ENCODE measurements at regions not wholly inside any gene's neighbourhood (a gene's known extent, or its start where the extent isn't known, plus 50 kb on each side); places are given as distances from the start of the nearest gene placed in this dataset.
"Not testable (repeated sequence)": the region's sequence is repeated elsewhere in the genome, so short reads cannot be mapped to it uniquely, and the experiment has no call there.

DNA sequence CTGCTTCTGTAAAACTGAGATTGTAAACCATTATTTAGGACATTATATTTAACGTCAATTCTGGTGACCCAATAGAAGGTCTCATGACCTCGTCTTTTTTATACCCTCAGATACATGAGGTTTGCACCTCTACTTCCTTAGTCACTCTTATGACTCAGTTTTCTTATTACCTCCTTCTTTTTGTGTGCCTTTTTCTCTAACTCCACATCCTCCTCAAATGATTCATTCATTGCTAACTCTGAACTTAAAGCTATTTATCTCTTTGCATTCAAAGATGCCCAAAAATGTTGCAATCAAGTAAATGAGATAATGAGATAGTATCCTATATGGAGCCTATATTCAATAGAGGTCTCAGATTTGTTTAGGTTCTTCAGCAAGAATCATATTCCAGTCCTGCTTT lies 121.0 kb upstream of the KYNU start:
- DNase-seq = no peak

DNA sequence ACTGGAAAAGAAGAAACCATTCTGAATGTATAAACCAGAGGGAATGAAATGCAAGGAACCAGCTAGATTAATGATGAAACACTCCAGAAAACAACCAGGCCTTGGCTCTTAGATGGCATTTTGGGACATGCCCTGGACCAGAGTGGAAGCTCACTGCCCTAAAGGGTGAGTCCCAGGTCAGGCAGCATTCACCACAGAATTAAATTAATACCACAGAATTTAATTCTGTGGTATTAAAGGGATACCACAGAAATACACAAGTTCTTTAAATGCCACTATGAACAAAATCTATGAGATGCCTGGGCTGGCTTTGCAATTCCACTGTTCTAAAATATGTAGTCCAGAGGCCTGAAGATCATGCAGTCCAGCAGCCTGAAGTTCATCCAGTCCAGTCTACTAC lies 122.3 kb upstream of the KYNU start:
- DNase-seq = no peak

DNA sequence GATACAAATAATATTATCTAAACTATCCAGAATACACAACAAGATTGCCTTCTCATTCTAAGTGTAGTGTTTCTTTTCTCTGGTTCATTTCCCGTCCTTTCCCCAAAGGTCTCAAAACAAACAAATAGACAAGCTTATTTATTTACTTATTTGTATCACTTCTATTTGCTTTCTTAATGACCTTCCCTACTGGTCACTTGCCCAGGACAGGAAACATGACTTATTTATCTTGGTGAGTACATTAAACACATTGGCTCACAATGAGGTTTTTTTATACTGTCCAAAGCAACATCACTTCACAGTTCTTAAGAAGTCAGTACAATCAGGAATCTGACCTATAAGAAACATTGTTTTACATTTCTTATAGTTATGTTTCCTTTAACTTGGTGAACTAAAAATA lies 123.3 kb upstream of the KYNU start:
- DNase-seq = no peak

DNA sequence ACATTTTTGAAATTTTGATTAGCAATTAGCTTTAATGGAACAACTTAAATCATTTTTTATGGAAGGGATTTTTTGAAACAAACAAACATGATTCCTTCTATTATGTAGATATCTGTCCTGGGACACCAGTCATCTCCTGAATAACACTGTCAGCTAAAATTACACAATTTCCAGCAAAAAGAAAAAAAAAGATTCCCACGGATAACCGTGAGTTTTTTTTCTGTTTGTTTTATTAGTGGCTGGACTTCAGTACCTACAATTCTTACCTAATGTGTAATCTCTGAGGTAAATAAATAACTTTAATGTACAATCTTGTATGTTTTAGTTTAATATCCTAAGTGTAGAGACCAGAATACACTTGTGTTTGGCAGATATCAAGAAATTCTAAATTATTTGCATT lies 126.6 kb upstream of the KYNU start:
- DNase-seq = no peak

DNA sequence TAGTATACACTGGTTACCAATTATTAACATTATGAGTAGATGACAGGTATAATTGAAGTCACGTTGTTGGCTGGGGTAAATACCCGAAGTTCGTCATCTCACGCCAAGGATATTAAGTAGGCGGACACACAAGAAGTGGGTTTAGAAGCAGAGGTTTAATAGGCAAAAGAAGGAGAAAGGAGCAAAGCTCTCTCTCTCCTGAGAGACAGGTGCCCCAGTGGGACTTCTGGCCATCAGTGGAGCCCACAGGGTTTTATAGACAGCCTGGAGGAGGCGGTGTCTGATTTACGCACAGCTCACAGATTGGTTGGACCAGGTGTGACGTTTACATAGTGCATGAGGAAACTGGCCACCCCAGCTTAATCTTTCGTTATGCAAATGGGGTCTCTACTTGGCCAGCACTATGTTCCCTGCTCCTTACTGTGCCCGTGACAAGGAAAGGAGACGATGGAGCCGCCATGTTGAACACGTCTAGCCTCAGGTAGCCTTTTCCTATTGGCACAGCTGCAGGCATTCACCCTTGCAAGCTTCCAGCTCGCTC lies 128.8 kb upstream of the KYNU start:
- DNase-seq = no peak

DNA sequence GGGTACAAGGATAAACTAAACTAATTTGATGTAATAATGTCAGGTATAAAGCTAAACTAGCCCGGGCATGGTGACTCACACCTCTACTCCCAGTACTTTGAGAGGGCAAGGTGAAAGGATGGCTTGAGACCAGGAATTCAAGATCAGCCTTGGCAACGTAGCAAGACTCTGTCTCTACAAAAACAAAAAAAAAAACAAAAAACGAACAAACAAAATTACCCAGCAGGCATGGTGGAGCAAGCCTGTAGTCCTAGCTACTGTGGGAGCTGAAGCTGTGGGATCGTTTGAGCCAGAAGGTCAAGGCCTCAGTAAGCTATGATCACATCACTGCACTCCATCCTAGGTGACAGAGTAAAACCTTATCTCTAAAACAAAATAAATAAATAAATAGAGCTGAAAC lies 131.8 kb upstream of the KYNU start:
- no peak for DNase-seq

DNA sequence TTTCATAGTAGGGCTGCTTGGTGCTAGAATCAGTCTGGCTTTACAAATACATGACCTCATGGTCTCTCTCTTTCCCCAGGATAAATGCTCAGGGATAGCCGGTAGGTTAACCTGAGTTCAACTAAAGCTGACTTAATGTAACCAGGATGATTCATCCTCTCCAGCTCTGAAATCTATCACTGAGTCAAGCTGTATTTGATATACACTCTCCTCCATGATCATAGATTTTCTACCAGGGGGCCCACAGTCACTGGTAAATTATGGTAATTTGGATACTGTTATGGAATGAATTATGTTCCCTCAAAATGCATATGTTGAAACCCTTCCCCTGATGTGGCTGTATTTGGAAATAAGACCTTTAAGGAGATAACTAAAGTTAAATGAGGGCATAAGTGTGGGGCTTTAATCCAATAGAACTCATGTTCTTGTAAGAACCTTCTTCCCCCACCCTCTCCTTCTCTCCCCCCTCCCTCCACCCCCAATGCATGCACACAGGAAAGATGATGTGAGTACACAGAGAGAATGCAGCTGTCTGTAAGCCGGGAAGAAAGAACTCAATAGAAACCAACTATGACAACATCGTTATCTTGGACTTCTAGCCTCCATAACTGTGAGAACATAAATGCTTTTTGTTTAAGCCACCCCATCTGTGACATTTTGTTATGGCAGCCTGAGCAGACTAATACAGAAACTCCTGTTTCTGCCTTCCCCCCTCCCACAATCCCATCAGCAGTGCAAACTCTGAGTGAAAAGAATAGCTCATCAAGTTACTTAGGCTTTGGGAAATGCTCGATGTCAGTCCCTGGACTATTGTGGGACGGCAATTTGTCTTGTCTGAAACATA lies 134.9 kb upstream of the KYNU start:
- DNase-seq = peak; percentile 2 to 47

DNA sequence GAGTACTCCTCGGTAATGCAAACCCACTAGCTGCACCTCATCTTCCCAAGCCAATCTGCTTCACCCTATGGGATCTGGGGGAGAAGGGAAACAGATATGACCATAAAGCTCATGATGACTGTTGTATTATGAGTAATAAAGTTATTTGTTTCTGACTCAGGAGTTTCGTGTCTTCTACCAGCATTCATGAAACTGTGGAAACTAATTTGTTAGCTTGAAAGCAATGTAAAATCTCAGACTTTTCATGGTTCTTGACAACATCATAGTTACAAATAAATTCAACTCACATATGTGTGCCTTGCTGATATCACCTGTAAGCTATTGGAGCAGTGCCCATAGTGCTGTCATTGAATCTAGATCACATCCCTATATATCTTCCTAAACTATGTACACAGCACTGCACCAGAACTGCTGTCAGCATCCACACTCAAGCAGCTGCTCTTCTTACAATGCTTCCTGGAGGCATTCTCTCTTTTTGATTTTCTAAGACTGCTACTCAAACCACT lies 135.6 kb upstream of the KYNU start:
- no peak for DNase-seq

DNA sequence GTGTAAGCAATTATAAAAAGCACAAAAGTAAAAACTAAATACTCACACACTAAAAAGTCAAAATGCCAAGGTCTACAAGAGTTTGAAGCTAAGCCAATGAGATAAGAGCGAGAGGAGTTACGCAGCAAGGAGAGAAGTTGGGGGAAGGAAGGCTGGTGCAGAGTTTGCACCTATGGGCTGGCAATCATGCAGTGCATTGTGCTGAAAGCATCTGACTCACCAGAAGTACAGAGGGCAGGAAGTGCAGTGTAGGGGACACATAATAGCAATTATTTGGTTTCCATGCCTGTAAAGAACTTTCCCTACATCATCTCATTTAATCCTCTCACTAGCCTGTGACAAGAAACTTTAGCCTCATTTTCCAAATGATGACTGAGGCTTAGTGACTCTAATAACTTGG lies 142.7 kb upstream of the KYNU start:
- DNase-seq = no peak

DNA sequence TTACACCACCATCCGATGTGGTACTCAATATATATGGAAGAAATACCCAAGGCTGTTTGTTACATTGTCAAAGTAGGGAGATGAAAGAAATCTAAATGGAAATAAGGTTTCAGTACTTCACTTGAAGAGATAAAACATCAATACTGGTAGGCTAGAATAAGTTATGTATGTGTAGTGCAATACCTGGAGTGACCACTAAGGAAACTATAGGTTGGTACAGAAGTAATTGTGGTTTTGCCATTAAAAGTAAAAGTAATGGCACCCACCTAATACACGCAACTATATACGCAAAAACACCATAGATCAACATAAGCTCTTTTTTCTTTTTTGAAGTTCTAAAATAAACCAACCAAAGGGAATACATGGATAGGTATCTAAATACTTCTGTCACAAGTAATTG lies 143.2 kb upstream of the KYNU start:
- no peak for DNase-seq

DNA sequence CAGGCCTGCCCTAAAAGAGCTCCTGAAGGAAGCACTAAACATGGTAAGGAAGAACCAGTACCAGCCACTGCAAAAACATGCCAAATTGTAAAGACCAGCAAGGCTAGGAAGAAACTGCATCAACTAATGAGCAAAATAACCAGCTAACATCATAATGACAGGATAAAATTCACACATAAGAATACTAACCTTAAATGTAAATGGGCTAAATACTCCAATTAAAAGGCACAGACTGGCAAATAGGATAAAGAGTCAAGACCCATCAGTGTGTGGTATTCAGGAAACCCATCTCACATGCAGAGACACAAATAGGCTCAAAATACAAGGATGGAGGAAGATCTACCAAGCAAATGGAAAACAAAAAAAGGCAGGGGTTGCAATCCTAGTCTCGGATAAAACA lies 147.7 kb upstream of the KYNU start:
- DNase-seq = not testable (repeated sequence)

DNA sequence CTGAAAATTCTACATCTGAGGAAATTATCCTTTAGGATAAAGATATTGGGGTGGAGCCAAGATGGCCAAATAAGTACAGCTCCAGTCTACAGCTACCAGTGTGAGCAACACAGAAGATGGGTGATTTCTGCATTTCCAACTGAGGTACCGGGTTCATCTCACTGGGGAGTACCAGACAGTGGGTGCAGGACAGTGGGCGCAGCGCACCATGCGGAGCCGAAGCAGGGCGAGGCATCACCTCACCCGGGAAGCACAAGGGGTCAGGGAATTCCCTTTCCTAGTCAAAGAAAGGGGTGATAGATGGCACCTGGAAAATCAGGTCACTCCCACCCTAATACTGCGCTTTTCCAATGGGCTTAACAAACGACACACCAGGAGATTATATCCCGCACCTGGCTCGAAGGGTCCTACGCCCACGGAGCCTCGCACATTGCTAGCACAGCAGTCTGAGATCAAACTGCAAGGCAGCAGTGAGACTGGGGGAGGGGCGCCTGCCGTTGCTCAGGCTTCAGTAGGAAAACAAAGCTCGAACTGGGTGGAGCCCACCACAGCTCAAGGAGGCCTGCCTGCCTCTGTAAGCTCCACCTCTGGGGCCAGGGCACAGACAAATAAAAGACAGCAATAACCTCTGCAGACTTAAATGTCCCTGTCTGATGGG lies 149.5 kb upstream of the KYNU start:
- not testable (repeated sequence) for DNase-seq

DNA sequence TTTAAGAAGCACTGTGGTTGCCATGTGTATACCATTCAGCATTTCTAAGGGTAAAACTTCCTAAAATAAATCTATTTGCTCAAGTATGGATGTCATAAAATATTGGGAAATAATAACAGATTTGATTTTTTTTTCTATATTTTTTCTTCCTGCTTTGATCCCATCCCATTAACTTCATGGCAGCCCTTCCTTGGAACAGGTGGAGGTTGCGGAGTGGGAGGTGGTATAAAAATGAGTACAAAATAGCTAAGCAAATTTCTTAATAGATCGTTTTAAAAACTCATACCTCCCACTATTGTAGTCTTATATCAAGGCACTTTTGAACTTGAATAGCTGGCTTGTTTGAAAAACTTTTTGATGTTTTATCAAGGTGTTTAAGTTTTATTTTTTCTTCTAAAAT lies 152.1 kb upstream of the KYNU start:
- no peak for DNase-seq

DNA sequence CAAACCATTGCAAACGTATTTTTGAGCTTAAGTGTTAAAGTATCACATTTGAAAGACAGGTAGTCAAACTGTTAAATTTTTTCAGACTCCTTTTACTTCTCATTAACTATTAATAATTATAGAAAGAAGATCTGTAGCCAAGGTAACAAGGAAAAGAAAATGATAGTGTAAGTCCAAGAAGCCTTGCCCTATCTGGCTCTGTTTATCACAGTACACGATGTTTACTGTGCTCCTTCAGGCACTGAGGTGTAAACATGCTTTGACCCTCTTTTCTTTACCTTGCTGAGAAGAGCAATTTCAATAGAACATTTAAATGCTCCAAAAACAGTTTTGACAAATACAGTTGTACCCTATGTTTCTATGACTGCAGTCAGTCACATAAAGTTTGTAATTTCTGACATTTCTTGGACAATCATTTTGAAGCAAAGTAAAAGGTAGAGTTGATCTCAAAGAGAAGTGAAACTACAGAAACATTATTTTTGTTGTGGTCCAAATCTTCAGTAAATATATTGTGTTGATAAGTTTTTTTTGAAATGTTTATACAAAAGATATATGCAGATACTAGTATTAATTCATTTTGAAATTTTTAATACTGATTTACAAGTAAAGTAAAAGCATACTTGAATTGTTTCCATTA lies 152.6 kb upstream of the KYNU start:
- no peak for DNase-seq

DNA sequence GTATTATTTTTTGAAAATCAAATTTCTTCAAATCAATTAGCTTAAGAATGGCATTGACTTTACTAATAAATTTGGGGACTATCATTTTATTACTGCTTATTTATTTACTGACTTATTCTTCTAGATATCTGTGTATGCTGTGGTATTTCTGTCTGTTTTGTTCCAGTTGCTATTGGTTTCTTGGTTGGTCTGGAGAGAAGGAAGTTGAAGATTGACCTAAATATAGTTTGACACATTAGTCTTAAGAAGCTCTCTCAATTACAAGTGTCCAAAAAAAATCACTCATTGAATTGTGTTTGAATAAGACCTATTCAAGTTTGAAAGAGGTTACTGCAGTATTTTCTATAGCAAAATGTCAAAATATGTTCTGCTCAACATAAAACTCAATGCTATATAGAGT lies 153.3 kb upstream of the KYNU start:
- no peak for DNase-seq

DNA sequence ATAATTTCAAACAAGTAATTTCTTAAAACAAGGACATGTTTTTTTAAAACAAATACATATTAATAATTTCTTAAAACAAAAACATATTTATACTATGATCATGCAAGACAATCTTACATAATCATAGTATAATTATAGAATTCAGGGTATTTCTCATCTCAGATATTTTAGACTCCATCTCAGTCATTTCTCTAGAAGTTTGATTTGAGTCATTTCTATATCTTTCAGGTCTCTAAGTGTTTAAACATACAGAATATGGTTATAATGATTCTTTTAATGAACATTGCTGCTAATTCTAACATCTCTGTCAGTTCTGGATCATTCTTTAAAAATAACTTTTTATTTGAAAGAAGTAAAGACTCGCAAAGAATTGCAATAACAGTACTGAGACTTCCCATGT lies 154.2 kb upstream of the KYNU start:
- no peak for DNase-seq

DNA sequence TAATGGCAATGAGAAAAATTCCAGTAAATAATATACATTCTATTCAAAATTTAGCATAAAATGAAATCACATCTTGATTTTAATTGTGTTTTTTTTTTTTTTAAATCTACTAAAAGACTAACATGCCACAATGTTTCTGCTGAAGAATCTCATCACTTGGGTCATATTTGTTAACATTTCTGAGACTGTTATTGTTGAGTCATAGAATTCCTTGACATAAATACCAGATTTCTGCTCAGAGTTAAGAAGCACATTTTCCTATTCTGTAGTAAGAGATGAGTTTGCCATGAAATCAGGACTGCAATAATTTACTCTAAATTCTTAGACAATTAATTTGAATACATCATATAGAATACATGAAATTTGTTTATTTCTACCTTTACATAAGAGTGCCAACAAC lies 154.9 kb upstream of the KYNU start:
- DNase-seq = no peak

DNA sequence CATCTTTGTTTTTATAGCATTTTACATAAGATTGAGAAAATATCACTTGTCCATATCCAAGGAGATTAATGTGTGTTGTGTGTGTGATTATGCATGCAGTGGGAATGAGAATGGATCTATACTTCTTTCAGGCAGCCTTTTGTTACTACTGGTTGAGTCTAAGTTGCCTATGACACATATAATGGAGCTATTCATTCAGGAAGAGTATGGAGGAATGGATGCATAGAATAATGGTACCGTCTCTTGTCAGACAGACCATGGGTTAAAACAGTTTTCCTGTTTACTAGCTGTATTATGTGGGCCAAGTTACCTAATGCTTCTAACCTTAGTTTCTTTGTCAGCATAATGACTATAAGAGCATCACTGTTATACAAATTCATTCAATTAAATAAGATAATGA lies 155.4 kb upstream of the KYNU start:
- no peak for DNase-seq

DNA sequence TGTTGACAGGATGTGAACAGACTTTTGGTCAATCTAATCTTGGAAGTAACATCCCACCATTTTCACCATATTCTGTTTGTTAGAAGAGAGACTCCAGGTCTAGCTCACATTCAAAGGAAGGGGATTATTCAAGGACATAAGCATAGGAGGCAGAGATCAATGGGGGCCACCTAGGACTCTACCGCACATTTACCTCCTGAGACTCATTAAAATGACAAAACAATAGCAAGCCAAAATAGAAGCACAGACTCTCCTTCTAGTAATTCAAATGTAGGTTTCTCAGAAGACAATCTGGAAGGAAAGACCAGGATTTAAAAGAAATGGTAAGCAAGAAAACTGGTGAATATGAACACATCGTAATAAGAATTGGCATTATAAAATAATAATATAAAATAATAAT lies 156.4 kb upstream of the KYNU start:
- no peak for DNase-seq

DNA sequence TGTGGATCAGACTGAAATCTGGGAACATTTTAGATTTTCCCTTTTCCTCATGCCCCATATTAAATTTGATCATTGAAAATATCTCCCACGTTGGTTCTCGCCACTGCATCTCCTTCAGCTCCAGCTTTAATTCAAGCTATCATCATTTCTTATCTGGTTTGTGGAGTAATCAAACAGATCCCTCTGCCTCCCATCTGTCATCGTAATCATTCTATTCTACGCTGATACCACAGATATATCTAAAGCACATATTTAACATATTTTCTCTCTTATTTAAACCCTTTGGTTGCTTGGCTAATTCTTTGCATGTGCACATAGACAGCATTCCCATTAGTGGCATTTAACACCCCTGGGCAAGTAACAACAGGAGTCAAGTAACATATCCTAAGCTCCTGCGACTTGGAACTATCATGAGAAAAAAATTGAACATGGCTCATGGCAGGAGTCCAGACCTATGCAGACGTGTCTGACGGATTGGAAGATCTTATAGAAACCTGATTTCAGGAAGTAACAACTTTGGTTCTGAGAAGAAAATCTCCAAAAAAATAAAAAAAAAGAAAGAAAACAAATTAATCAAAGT lies 158.8 kb upstream of the KYNU start:
- DNase-seq = no peak

DNA sequence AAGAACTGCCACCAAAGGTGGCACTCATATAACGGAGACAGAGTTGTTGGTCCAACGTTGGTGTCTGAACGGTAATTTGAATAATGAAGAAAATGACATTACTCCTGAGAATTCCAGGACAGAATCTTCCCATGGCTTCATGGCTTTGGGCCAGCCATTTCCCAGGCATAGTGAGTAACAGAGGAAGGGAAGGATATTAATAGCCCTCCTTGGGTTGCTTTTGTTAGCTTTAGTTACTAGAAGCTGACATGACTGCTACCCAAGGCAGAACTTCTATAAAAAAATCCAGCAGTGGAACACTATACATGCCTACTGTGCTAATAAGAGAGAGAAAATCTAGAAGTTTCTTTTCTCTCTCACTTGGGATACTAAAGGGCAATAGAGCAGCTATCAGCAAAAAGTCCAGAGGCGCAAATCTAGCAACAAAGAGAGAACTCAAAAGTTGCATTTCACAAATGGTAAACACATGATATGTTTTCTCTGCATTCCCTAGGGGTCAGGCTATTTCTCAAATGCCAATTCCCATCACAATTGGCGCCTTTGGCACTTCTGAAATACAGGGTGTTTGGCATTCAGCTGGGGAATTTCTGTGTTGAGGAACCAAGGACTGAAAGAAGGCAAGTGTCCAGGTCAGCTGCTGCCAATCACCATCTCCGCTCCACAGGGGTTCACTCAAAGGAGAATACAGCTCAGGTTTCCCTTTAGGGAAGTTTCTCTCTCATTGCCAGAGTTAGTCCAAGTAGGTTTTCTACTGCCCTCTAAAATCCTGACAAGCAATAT lies 160.8 kb upstream of the KYNU start:
- no peak for DNase-seq

DNA sequence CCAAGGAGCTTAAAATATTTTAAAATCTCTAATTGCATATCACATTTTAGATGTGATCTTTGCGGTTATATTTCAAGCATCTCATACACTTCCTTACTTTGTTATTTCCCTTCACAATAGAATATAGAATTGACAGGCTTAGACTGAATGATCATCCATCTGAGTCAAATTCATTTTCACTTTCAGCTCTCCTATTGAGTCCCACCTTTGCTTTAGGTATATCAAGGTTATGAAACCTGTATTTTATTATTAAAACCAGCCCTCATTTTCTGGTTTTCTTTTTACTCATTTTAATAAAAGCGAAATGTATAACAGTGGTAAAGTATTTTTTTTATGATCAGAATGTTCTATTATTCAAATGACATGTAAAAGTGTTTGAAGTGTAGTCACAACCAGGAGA lies 162.9 kb upstream of the KYNU start:
- no peak for DNase-seq

DNA sequence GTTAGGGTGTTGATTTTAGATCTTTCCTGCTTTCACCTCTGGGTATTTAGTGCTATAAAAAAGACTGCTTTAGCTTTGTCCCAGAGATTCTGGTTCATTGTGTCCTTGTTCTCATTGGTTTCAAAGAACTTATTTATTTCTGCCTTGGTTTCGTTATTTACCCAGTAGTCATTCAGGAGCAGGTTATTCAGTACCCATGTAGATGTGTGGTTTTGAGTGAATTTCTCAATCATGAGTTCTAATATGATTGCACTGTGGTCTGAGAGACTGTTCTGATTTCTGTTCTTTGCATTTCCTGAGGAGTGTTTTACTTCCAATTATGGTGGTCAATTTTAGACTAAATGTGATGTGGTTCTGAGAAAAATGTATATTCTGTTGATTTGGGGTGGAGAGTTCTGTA lies 167.1 kb upstream of the KYNU start:
- DNase-seq = no peak
